Frontal cortex (tissue), 3 donors: ENCODE measurements at regions not wholly inside any gene's neighbourhood (a gene's known extent, or its start where the extent isn't known, plus 50 kb on each side); places are given as distances from the start of the nearest gene placed in this dataset.

Experiments
- DNase-seq, 2 donors: peaks; one replicate each; pipeline ENCODE4 v3.0.0; 2012; ENCODE audit warnings: low spot score in 2 of 2
- FAIRE-seq: peaks from 2 replicates; lab custom pipeline; 2012; peaks lifted over from hg19 to GRCh38; lab: Jason Lieb, UNC
- donor health status: control.
- donor health status: control.
- donor health status: control.

DNA sequence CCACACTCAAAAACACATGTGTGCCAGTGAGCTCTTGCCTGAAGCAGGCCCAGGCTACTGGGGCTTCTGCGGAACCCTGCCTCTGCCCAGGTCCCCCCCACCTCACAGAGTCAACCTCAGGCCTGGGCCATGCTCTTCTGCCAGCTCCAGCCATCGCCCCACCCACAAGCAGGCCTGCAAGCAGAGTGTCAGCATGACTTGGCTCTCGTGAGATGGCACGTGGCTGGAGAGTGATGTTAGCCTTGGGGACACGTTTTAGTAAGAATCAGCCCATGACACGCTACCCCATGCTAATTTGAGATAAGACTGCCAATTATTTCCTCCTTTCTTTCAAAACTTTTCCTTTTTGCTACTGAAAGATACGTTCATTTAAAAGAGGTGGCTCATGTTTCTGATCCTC is 351.7 kb downstream of the IRX2 start:
- FAIRE-seq (no peak), DNase-seq (no peak)

DNA sequence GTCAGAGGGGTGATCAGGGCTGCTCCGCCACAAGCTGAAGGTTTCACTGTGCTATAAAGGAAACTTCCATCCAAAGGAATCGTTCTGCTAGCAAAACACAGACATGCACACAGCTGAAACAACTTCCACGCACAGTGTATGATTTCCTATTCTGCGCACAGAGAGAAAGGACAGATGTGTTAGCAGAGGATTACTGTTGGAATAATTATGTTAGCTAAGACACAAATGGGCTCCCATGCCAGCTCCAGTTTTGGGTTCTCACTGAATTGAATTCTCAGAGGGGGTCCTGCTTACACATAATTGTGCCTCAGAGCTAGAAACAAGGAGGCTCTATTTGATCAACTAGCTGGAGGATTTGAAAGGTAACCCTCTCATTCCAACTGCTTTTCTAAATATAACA is 352.4 kb downstream of the IRX2 start:
- no peak for FAIRE-seq
- no peak for DNase-seq

GRCh38 chr5:2393556-2393955 is 357.9 kb downstream of the IRX2 start:
- FAIRE-seq = no peak
- DNase-seq = no peak

GRCh38 chr5:2391566-2391965 is 359.9 kb downstream of the IRX2 start:
- FAIRE-seq (no peak), DNase-seq (no peak)

DNA sequence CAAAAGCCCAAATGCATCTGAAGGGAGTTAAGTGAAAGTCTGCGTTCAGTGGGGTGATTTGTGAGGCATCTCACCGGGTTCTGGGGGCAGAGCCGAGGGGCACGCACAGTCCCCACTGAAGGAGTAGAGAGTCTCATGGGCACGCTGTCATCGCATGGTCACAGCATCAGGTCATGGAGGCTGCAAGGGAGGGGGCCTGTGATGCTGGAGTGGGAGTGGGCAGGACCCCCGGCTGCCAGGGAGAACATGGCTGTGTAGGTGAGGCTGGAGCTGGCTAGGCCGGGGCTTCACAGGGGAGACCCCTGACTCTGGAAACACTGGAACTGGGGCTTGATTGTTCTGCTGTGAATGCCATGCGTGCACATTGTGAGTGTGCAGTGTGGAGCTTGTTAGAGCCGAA is 360.5 kb downstream of the IRX2 start:
- no peak for FAIRE-seq
- no peak for DNase-seq

DNA sequence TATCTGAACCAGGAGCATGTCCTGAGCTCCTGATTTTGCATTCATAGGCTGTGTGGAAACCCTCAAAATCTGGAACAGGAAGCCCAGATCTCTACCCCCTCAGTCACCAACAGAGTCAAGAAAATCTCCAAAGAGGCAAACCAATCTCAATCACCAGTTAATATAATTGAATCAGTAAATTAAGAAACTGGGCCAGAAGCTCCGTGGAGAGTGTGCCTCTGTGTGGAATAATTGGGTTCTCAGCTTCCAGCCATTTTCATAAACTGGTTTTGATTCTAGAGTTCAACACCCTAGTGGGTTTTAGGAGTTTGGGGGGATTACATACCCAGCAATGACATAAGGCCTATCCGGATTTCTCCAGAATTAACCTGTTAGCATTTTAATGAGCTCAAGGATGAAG is 362.9 kb downstream of the IRX2 start:
- no peak for DNase-seq
- FAIRE-seq = no peak

DNA sequence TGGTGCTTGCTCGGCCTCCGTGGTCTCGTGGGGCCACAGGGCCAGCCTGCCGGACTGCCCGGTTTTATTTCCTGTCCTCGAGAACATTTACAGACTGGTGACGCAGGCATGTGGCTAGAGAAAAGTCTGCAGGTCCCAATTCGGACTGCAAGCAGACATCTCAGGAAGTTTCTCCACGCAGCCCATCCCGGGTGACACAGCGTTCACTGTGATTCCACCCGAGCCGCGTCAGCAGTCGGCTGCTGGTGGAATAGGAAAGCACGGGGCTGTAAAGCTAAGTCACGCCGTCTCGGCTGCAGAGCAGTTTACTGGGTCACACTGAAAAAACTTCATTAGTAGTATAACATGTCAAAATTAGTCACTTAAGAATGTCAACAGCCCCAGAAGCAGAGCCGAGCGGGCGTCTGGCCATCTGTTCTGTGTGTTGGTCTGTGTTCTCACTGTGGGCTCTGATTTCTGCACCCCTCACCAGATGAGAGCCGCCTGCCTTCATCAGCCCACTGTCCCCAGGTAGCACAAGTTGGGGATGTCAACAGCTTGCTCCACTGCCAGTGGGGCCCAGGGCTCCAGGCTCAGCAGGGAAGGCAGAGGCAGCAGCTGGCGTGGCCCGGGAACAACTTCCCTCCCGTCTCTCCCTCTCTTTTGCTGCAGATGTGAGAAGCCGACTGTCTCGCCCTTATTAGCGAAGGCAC is 363.7 kb downstream of the IRX2 start:
- DNase-seq (no peak), FAIRE-seq (no peak)

DNA sequence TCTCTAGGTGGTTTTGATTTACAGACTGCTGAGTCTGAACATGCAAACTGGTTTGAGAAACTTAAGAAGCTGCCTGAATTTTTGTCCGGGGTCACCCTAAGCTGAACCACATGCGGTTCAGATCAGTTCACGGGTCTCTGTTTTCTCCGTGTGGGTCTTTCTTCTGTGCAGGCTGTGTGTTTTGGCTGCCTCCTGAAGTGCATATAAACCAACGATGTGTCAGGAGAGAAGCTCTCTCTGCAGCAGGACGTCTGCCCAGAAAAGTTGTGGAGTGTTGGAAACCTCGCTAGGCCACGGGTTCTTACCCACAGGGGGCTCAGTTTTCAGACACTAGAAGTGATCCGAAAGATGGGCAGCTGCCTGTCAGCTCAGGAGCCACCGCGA is 364.2 kb downstream of the IRX2 start:
- DNase-seq = no peak
- FAIRE-seq = no peak

GRCh38 chr5:2385818-2386217 is 365.7 kb downstream of the IRX2 start:
- DNase-seq = no peak
- FAIRE-seq = no peak

DNA sequence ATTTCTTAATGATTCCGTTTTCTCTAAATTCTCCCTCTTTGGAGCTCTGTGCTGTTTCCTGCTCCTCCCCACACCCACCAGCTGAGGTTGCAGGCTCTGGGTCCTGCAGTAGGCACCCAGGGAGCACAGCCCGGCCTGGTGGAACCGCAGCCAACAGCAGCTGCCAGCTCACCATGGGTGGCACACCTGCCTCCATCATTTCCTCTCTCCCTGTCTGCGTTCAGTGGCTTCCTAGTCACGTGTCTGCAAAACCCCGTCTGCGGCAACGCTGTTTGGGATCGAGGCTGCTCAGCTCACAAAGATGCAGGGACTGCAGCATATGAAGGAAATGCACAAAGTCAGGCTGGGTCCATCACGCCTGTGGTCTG is 367.8 kb downstream of the IRX2 start:
- no peak for DNase-seq
- FAIRE-seq = no peak

DNA sequence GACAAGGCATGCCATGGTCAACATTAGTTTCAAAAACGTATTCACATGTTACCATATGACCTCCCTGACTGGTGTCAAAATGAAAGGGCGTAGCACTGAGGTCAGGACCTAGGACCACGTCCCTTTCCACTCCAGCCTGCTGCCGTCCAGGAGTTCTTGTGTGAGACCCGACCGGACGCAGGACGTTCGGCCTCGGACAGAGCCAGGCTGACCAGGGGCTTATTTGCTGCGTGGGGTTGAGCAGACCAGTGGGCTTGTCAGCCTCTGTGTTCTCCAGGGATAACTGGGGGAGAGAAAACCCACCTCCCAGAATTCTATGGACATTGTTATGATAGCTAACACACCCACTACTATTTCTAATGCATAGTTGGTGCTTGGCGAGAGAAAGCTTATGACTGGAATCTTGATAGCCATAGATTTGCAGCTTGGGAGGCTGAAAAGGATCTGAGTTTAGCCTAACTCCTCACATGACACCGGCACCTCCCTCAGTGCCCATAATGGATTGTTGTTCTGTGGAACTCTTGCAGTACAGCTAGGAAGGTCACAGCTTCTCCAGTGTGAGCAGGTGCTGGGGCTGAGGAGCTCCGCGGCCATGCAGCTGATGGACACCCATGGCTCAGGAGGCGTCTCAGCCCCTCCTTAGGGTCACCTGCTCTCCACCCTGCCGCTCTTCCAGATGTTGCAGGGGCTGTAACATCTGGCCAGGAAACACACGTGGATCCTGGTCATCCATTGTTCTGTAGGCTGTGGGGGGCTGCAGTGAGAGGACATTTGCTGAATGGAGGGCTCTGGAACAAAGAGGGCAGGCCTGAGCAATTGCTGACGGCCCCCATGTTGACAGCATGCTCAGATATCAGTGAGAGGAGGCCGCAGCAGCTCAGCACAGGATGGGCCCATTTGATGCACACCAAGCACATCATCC is 368.4 kb downstream of the IRX2 start:
- no peak for FAIRE-seq
- DNase-seq = no peak

DNA sequence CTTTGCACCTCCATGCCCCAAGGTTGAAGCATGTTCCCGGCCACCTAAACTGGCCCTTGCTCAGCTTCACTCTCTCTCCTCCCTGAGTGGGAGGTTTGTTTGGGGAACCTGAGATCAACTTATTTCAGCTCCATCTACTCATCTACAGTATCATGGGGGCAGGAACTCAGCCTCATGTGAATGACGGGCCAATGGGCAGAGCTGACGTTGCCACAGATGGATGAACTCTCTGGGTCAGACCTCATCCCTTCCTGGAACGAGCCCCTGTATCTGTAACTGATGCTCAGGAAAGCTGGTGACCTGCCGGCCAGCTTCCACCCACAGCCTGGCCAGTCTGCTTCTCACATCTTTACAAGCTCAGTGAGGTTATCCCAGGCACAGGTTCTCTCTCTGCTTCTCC is 369.6 kb downstream of the IRX2 start:
- FAIRE-seq (no peak), DNase-seq (no peak)

DNA sequence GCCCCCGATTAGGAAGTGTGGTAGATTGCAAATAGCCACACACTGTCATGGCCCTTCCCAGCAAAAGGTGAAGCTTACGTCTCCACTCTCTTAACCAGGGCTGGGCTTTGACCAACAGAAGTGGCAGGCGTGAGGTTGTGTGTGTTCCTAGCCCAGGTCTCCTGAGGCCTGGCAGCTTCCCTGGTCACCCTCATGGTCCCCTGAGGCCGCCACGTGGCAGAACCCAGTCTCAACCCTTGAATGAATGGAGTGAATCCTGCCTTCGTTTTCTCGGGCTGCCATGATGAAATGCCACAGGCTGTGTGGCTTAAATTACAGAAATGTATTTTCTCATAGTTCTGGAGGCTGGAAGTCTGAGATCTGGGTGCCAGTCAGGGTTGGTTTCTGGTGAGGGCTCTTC is 370.4 kb downstream of the IRX2 start:
- DNase-seq (no peak), FAIRE-seq (no peak)

- no peak for FAIRE-seq
- DNase-seq = no peak
These were observed 372.5 kb downstream of the IRX2 start for GRCh38 chr5:2378976-2379375.

GRCh38 chr5:2378108-2378507 is 373.4 kb downstream of the IRX2 start:
- no peak for DNase-seq
- no peak for FAIRE-seq

- DNase-seq = no peak
- FAIRE-seq = no peak
These were observed 375.0 kb downstream of the IRX2 start for GRCh38 chr5:2376486-2376885.

- FAIRE-seq (no peak), DNase-seq (no peak)
These were observed 375.7 kb downstream of the IRX2 start for GRCh38 chr5:2375757-2376250.

DNA sequence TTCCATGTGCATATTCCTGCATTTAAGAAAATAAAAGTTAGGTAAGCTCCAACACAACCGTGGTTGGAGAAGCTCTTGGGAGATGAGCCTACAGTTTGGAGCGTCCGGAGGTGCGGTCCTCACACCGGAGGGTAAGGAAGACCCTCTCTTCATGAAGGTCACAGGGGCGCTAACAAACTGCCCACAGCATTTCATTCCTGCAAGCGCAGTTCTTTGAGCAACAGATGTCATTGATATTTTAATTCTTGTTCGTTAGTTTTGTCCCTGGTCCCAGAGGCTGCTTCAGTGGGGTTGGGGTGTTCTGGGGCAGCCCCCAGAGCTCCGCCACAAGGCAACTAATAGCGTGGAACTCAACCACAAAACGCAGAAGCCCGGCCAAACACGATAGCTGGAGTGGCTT is 376.2 kb downstream of the IRX2 start:
- no peak for FAIRE-seq
- no peak for DNase-seq

DNA sequence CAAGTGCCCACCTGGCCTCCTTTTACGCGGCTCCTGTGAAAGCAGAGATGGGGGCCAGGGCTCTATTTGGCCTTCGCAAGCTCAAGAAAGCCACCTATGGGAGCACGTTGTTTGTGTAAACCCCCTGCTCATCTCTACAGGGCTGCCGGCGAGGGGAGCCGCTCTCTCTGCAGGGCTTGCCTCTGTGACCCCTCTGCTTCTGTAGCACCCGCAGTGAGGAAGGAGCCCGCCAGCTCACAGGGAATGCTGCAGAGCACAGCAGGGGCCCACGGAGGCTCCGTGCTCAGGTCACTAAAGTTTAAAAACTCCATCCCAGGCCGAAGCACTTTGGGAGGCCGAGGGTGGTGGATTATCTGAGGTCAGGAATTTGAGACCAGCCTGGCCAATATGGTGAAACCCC is 376.8 kb downstream of the IRX2 start:
- no peak for DNase-seq
- no peak for FAIRE-seq

- FAIRE-seq (no peak), DNase-seq (no peak)
These were observed 377.8 kb downstream of the IRX2 start for GRCh38 chr5:2373631-2374030.

DNA sequence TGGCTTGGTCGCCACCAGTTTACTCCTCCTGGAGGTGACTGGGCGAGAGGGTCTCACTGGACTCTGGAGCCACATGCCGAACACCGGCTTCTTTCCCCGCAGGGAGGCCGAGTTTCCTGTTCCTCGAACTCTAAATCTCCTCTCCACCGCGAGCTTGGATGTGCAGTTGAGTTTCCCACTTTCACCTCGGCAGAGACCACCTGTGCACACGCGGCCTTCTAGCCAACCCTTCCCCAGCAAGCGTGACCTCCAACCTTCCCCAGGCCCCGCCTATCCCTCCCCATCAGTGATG is 380.1 kb downstream of the IRX2 start:
- DNase-seq (no peak), FAIRE-seq (no peak)
